HepG2 (cell line): ENCODE measurements at regions not wholly inside any gene's neighbourhood (a gene's known extent, or its start where the extent isn't known, plus 50 kb on each side); places are given as distances from the start of the nearest gene placed in this dataset.
"Not testable (repeated sequence)": the region's sequence is repeated elsewhere in the genome, so short reads cannot be mapped to it uniquely, and the experiment has no call there.

Source experiments
- ATAC-seq: fragments of 200-7000 bp; cut with Tn5 transposase; 3 replicates; pipeline ENCODE4 v1.9.1; 2020; ENCODE audit warnings: mild to moderate bottlenecking, moderate library complexity
- BruUV-seq: library from RNA; stranded (reverse); fragments of 400-500 nt; replicated peaks from 2 replicates; lab custom pipeline; 2021; lab: Mats Ljungman, UMichigan
- CTCF ChIA-PET: fragments of 300-600 bp; formaldehyde crosslinking; extraction: SDS; loops from one replicate; lab custom pipeline; 2021; ENCODE audit warnings: low total read pairs, inconsistent platforms, low intra/inter-chr PET ratio; lab: Yijun Ruan, JAX
- POLR2A ChIA-PET: fragments of 350-600 bp; sonication (Branson Sonifier 250); formaldehyde crosslinking; loops from one replicate; lab custom pipeline; 2020; ENCODE audit warnings: antibody characterized with exemption, inconsistent platforms; lab: Yijun Ruan, JAX
- DNase-seq: peaks from one replicate; pipeline ENCODE4 v3.0.0-alpha.2; 2015; ENCODE audit warnings: low spot score
- FAIRE-seq: peaks from 3 replicates; lab custom pipeline; 2011; peaks lifted over from hg19 to GRCh38; lab: Jason Lieb, UNC
- H2AFZ ChIP-seq: one replicate; pipeline ENCODE4 v1.6.1; 2011; ENCODE audit warnings: low read length, inconsistent platforms
- H3K27ac ChIP-seq: fragments of 300-600 bp; 3 replicates; pipeline ENCODE4 v1.8.0; 2011; ENCODE audit warnings: mixed run types, mild to moderate bottlenecking, mixed read lengths, low read length, inconsistent platforms; ENCODE audit not compliant: insufficient read depth; ENCODE audit errors: extremely low read length
- H3K27me3 ChIP-seq, 2 experiments: fragments of 200-600 bp in 1 of 2; 2 replicates in 1 of 2; 3 replicates in 1 of 2; pipeline versions ENCODE4 v1.6.0 to v1.8.0; 2011; ENCODE audit warnings: low read length in 2 of 2, mild to moderate bottlenecking in 2 of 2, moderate library complexity in 2 of 2, inconsistent platforms in 1 of 2; ENCODE audit not compliant: insufficient read depth in 2 of 2, control insufficient read depth in 1 of 2
- H3K36me3 ChIP-seq, 2 experiments: fragments of 200-600 bp in 1 of 2; replicated peaks in 1 of 2; 2 replicates in 1 of 2; 3 replicates in 1 of 2; pipeline versions ENCODE4 v1.5.1 to v1.8.0; 2011; ENCODE audit warnings: low read length in 2 of 2, inconsistent platforms in 1 of 2; ENCODE audit not compliant: insufficient read depth in 2 of 2, control insufficient read depth in 1 of 2
- H3K4me1 ChIP-seq: 2 replicates; pipeline ENCODE4 v1.5.1; 2012; ENCODE audit warnings: low read length, inconsistent platforms; ENCODE audit not compliant: insufficient read depth
- H3K4me2 ChIP-seq: 2 replicates; pipeline ENCODE4 v1.6.0; 2011; ENCODE audit warnings: low read depth, low read length, inconsistent platforms
- H3K4me3 ChIP-seq, 3 experiments: fragments of 200-600 bp in 1 of 3; sonication (generic), shearing (Covaris generic) in 1 of 3; replicated peaks in 1 of 3; 2 replicates each; pipeline ENCODE4 v1.5.1; 2011 to 2016; ENCODE audit warnings: low read length in 3 of 3, inconsistent platforms in 2 of 3, low read depth in 2 of 3, mild to moderate bottlenecking in 2 of 3, control low read depth in 1 of 3, mixed read lengths in 1 of 3; ENCODE audit not compliant: insufficient read depth in 1 of 3
- H3K79me2 ChIP-seq: one replicate; pipeline ENCODE4 v1.6.1; 2011; ENCODE audit warnings: low read length, inconsistent platforms; ENCODE audit not compliant: insufficient read depth
- H3K9ac ChIP-seq: 2 replicates; pipeline ENCODE4 v1.6.0; 2011; ENCODE audit warnings: mild to moderate bottlenecking, low read depth, low read length, inconsistent platforms; ENCODE audit not compliant: insufficient read depth
- H3K9me3 ChIP-seq: 2 replicates; pipeline ENCODE4 v1.5.1; 2012; ENCODE audit warnings: mild to moderate bottlenecking, low read length
- H4K20me1 ChIP-seq: 2 replicates; pipeline ENCODE4 v1.6.0; 2011; ENCODE audit warnings: inconsistent platforms, mild to moderate bottlenecking, low read length, moderate library complexity; ENCODE audit not compliant: insufficient read depth
- ZNF7 ChIP-seq: IDR thresholded peaks from 2 replicates; pipeline ENCODE4 v1.6.1; 2016; ENCODE audit warnings: missing biosample characterization, missing genetic modification reagents
- WGBS: methylation state at CpG from one replicate; pipeline ENCODE4 v1.1.6; 2017; ENCODE audit warnings: low lambda C conversion rate; 5-methylcytosine and 5-hydroxymethylcytosine counted together
- in situ Hi-C: cut with HindIII; loops from 2 replicates; pipeline ENCODE4 v1.10.0; 2017; ENCODE audit warnings: low pct_unique_long_range_greater_than_20kb; ENCODE audit not compliant: extremely low pct_ligation_motif_present
- intact Hi-C: fragments of 100-400 bp; cut with micrococcal nuclease; formaldehyde crosslinking; loops from one replicate; pipeline ENCODE4 v1.10.0; 2022; ENCODE audit not compliant: unreplicated experiment

DNA sequence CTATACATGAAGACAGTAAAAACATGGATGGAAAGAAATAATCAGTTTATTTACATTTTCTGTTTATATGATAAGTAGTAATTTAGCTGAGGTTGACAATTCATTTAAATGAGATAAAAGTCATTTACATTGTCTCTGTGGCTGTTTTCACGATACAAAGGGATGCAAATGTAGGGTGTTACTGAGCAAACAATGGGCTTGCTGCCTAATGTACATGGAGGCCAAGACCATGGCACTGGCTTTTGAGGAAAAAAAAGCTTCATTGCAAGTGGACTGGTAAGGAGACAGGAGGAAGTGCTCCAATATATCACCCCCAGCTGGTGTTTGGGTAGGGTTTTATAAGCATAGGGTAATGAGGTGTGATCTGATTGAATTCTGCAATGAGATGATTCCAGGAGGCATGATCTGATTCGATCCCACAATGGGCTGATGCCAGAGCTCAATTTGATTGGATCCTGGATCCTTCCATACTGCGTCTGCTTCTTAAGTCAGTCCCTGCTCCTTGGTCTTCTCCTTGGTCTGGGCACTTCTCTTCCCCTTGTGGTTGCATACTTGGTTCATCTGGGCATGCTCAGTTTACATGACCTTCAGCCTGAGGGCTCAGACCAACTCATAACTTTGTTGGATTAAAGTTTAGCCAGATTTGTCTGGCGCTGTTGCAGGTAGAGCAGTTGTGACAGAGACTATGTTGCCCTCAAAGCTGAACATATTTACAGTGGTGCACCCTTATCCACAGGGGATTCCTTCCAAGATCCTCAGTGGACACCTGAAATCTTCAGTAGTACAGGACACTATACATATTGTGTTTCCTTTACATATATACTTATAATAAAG lies 181.2 kb downstream of the SPATA31A6 start:
- H3K4me2 ChIP-seq, DNase-seq, H2AFZ ChIP-seq, H3K9ac ChIP-seq, H3K9me3 ChIP-seq, H4K20me1 ChIP-seq, H3K4me3 ChIP-seq, H3K27me3 ChIP-seq, POLR2A ChIA-PET, intact Hi-C loops, BruUV-seq, H3K4me1 ChIP-seq, H3K27ac ChIP-seq, FAIRE-seq, CTCF ChIA-PET, H3K36me3 ChIP-seq, in situ Hi-C loops, H3K79me2 ChIP-seq: not testable (repeated sequence)
- peak; percentile 64; the same call in 1 of the 2 replicates for TF ChIP-seq ZNF7
- WGBS = 50% methylated on average over 2 of the region's 4 CpGs
- ATAC-seq = peak; percentile 73

- H3K9ac ChIP-seq, H3K79me2 ChIP-seq, H3K4me3 ChIP-seq, POLR2A ChIA-PET, H3K9me3 ChIP-seq, H2AFZ ChIP-seq, H3K36me3 ChIP-seq, intact Hi-C loops, DNase-seq, H3K27ac ChIP-seq, in situ Hi-C loops, CTCF ChIA-PET, FAIRE-seq, H3K27me3 ChIP-seq, BruUV-seq, H3K4me2 ChIP-seq, H3K4me1 ChIP-seq, H4K20me1 ChIP-seq: not testable (repeated sequence)
- 34% methylated on average over 7 of the region's 7 CpGs for WGBS
- peak; percentile 47 for ATAC-seq
Observed at GRCh38 chr9:42365244-42365945, 181.9 kb downstream of the SPATA31A6 start.

- H3K9ac ChIP-seq, H2AFZ ChIP-seq, POLR2A ChIA-PET, H3K36me3 ChIP-seq, ATAC-seq, H3K4me3 ChIP-seq, intact Hi-C loops, FAIRE-seq, H3K4me1 ChIP-seq, BruUV-seq, in situ Hi-C loops, H3K9me3 ChIP-seq, H3K27ac ChIP-seq, CTCF ChIA-PET, DNase-seq, H3K79me2 ChIP-seq, H4K20me1 ChIP-seq, H3K4me2 ChIP-seq, H3K27me3 ChIP-seq: not testable (repeated sequence)
- 0% methylated on average over 1 of the region's 1 CpG for WGBS
Observed at GRCh38 chr9:42368279-42368881, 184.9 kb downstream of the SPATA31A6 start.

DNA sequence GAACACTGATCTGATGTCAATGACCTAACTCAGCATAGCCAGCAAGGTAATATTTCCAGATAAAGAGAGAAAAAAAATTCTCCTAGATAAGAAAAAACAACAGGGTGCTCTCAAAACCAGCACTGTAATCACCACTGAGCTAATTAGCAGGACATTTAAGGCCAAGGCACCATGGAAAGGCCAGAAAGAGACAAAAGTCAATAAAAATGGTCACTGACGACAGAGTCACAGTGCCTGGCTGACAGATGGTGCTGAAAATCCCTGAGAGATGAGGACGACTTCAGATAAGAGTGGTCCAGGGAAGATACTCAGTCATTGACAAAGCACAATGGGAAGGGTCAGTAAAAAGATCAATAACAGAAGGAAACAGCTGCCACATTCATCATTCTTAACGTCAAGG lies 186.7 kb downstream of the SPATA31A6 start:
- POLR2A ChIA-PET, H3K27me3 ChIP-seq, DNase-seq, ATAC-seq, H3K9ac ChIP-seq, H3K36me3 ChIP-seq, CTCF ChIA-PET, BruUV-seq, intact Hi-C loops, H3K4me1 ChIP-seq, H3K27ac ChIP-seq, in situ Hi-C loops, FAIRE-seq, H3K9me3 ChIP-seq, H3K79me2 ChIP-seq, H4K20me1 ChIP-seq, H2AFZ ChIP-seq, H3K4me3 ChIP-seq, H3K4me2 ChIP-seq: not testable (repeated sequence)
- WGBS = 14% methylated on average over 2 of the region's 3 CpGs
